B cell (primary cell): ENCODE measurements at regions not wholly inside any gene's neighbourhood (a gene's known extent, or its start where the extent isn't known, plus 50 kb on each side); places are given as distances from the start of the nearest gene placed in this dataset.

Source experiments
- ATAC-seq: fragments of 200-7000 bp; cut with Tn5 transposase; one replicate; pipeline ENCODE4 v1.10.0; 2021; ENCODE audit warnings: low read depth, mild to moderate bottlenecking, moderate number of reproducible peaks, moderate library complexity
- CTCF ChIA-PET: fragments of 350-600 bp; sonication (Branson Sonifier 250); formaldehyde crosslinking; loops from one replicate; lab custom pipeline; 2021; ENCODE audit warnings: antibody characterized with exemption, inconsistent platforms; lab: Charles Lee
- POLR2A ChIA-PET: fragments of 350-600 bp; sonication (Branson Sonifier 250); formaldehyde crosslinking; loops from one replicate; lab custom pipeline; 2021; ENCODE audit warnings: antibody characterized with exemption; lab: Charles Lee
- DNase-seq: peaks from one replicate; pipeline ENCODE4 v3.0.0; 2013
- H2AFZ ChIP-seq: 2 replicates; pipeline ENCODE4 v1.6.1; 2012; ENCODE audit warnings: mild to moderate bottlenecking, low read depth, low read length; ENCODE audit not compliant: insufficient read depth, poor library complexity, severe bottlenecking
- H3K27ac ChIP-seq, 2 donors: 1 replicate in 1 of 2; 2 replicates in 1 of 2; pipeline ENCODE4 v1.5.1; 2012 to 2013; ENCODE audit warnings: low read length in 2 of 2, mild to moderate bottlenecking in 2 of 2, moderate library complexity in 1 of 2
- H3K27me3 ChIP-seq, 4 experiments: fragments of 200-600 bp in 1 of 4; sonication (generic) in 1 of 4; replicated peaks in 1 of 4; 1 replicate in 2 of 4; 2 replicates in 2 of 4; pipeline versions ENCODE4 v1.6.1 to v1.7.0; 2013 to 2016; ENCODE audit warnings: low read length in 3 of 4, mild to moderate bottlenecking in 2 of 4, mixed read lengths in 1 of 4, moderate library complexity in 1 of 4; ENCODE audit not compliant: insufficient read depth in 4 of 4, control insufficient read depth in 3 of 4; ENCODE audit errors: control extremely low read depth in 1 of 4
- H3K36me3 ChIP-seq, 2 experiments: replicated peaks in 1 of 2; 1 replicate in 1 of 2; 2 replicates in 1 of 2; pipeline versions ENCODE4 v1.6.1 to v1.7.1; 2013; ENCODE audit warnings: low read length in 1 of 2; ENCODE audit not compliant: insufficient read depth in 2 of 2, control insufficient read depth in 1 of 2; ENCODE audit errors: control extremely low read depth in 1 of 2, extremely low read depth in 1 of 2
- H3K4me1 ChIP-seq, 2 donors: fragments of 200-600 bp in 1 of 2; sonication (generic) in 1 of 2; 1 replicate in 1 of 2; 2 replicates in 1 of 2; pipeline versions ENCODE4 v1.5.1 to v1.6.1; 2013 to 2017; ENCODE audit warnings: low read length in 2 of 2; ENCODE audit not compliant: control insufficient read depth in 2 of 2, insufficient read depth in 2 of 2
- H3K4me2 ChIP-seq: replicated peaks from 2 replicates; pipeline ENCODE3; 2012; ENCODE audit warnings: mild to moderate bottlenecking, low read depth, low read length; ENCODE audit not compliant: poor library complexity, severe bottlenecking
- H3K4me3 ChIP-seq, 5 experiments: fragments of 200-600 bp in 1 of 5; sonication (generic) in 1 of 5; 1 replicate in 3 of 5; 2 replicates in 2 of 5; pipeline versions ENCODE4 v1.5.1 to v1.7.0; 2011 to 2016; ENCODE audit warnings: low read length in 4 of 5, mild to moderate bottlenecking in 4 of 5, low read depth in 2 of 5, control low read depth in 1 of 5, moderate library complexity in 1 of 5; ENCODE audit not compliant: insufficient read depth in 1 of 5; ENCODE audit errors: control extremely low read depth in 1 of 5, extremely low read depth in 1 of 5
- H3K79me2 ChIP-seq: fragments of 200-600 bp; sonication (generic); one replicate; pipeline ENCODE4 v1.6.0; 2016; ENCODE audit warnings: low read length; ENCODE audit not compliant: control insufficient read depth, insufficient read depth
- H3K9ac ChIP-seq: fragments of 200-600 bp; sonication (generic); 2 replicates; pipeline ENCODE4 v1.6.1; 2017; ENCODE audit warnings: mild to moderate bottlenecking, low read length, moderate library complexity
- H3K9me3 ChIP-seq, 3 donors: one replicate each; pipeline versions ENCODE4 v1.6.1 to v1.7.1; 2013; ENCODE audit warnings: low read length in 2 of 3; ENCODE audit not compliant: control insufficient read depth in 2 of 3, insufficient read depth in 1 of 3; ENCODE audit errors: control extremely low read depth in 1 of 3
- H4K20me1 ChIP-seq: 2 replicates; pipeline ENCODE4 v1.6.0; 2012; ENCODE audit warnings: mild to moderate bottlenecking, low read length; ENCODE audit not compliant: insufficient read depth, control insufficient read depth, poor library complexity, severe bottlenecking
- H3K27ac Mint-ChIP-seq: one replicate; pipeline ENCODE4 v1.8.0; 2021; ENCODE audit warnings: mixed read lengths
- H3K27me3 Mint-ChIP-seq: one replicate; pipeline ENCODE4 v1.8.0; 2021; ENCODE audit warnings: mixed read lengths
- H3K4me1 Mint-ChIP-seq: one replicate; pipeline ENCODE4 v1.8.0; 2021; ENCODE audit warnings: mixed read lengths
- H3K4me3 Mint-ChIP-seq: one replicate; pipeline ENCODE4 v1.8.0; 2021; ENCODE audit warnings: mixed read lengths
- H3K9me3 Mint-ChIP-seq: one replicate; pipeline ENCODE4 v1.8.0; 2022; ENCODE audit warnings: mixed read lengths; ENCODE audit not compliant: insufficient read depth
- EZH2 ChIP-seq: IDR thresholded peaks from 2 replicates; pipeline ENCODE4 v1.6.1; 2012; ENCODE audit warnings: borderline replicate concordance, low read depth, mild to moderate bottlenecking, moderate library complexity, low read length; ENCODE audit not compliant: insufficient read depth, poor library complexity, severe bottlenecking
- WGBS: methylation state at CpG from one replicate; pipeline ENCODE4 v1.1.5; 2013; ENCODE audit warnings: missing lambda C conversion rate; ENCODE audit not compliant: insufficient coverage; 5-methylcytosine and 5-hydroxymethylcytosine counted together
- intact Hi-C: fragments of 100-400 bp; cut with micrococcal nuclease; formaldehyde crosslinking; loops from one replicate; pipeline ENCODE4 v1.10.0; 2022
- TF ChIP-seq, protein P1 (sequence below): fragments of 200-600 bp; IDR thresholded peaks from one replicate; pipeline ENCODE4 v1.8.0; 2022; ENCODE audit warnings: antibody characterized with exemption, mild to moderate bottlenecking

DNA sequence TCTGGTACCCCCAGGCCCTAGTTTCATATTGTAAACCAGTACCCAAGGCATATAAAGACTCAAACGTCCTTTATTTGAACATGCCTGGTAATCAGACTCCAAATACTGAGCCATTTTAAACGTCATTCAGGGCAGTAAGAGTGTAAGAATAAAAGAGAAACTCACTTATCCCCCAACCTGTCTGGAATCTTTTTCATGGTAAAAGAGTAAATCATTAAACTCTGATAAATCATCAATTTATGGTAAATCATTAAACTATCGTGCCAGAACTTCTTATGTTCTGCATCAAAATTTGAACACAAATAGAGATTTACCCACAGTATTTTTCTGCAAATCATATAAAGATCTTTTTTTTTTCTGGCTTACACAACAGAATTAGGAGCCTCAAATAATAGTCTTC is 734.3 kb upstream of the POT1 start:
- no peak overlapping the region for H3K4me2 ChIP-seq
- no peaks in the 10 kb centered on the region for H3K27me3 Mint-ChIP-seq
- no peak overlapping the region for H3K27ac ChIP-seq
- no peaks in the 10 kb centered on the region for H3K4me1 ChIP-seq
- H2AFZ ChIP-seq: no peak overlapping the region
- no peak overlapping the region for H3K4me3 ChIP-seq
- peaks cover 5% of the 10 kb centered on the region for H3K9me3 Mint-ChIP-seq
- no peak overlapping the region for H3K9ac ChIP-seq
- no peak for DNase-seq
- H3K36me3 ChIP-seq: no peaks in the 10 kb centered on the region
- H4K20me1 ChIP-seq: no peaks in the 10 kb centered on the region
- POLR2A ChIA-PET: no interaction called here
- H3K9me3 ChIP-seq: no peaks in the 10 kb centered on the region
- no peak for TF ChIP-seq EZH2
- TF ChIP-seq, protein P1, sequence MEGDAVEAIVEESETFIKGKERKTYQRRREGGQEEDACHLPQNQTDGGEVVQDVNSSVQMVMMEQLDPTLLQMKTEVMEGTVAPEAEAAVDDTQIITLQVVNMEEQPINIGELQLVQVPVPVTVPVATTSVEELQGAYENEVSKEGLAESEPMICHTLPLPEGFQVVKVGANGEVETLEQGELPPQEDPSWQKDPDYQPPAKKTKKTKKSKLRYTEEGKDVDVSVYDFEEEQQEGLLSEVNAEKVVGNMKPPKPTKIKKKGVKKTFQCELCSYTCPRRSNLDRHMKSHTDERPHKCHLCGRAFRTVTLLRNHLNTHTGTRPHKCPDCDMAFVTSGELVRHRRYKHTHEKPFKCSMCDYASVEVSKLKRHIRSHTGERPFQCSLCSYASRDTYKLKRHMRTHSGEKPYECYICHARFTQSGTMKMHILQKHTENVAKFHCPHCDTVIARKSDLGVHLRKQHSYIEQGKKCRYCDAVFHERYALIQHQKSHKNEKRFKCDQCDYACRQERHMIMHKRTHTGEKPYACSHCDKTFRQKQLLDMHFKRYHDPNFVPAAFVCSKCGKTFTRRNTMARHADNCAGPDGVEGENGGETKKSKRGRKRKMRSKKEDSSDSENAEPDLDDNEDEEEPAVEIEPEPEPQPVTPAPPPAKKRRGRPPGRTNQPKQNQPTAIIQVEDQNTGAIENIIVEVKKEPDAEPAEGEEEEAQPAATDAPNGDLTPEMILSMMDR: no peak
- H3K79me2 ChIP-seq: no peaks in the 10 kb centered on the region
- WGBS: no CpG with 5 or more reads among the region's 3 CpGs
- no peak overlapping the region for H3K27ac Mint-ChIP-seq
- no peaks in the 10 kb centered on the region for H3K4me1 Mint-ChIP-seq
- intact Hi-C loops: no loop called here
- H3K4me3 Mint-ChIP-seq: no peak overlapping the region
- CTCF ChIA-PET: no interaction called here
- no peaks in the 10 kb centered on the region for H3K27me3 ChIP-seq
- ATAC-seq: no peak

DNA sequence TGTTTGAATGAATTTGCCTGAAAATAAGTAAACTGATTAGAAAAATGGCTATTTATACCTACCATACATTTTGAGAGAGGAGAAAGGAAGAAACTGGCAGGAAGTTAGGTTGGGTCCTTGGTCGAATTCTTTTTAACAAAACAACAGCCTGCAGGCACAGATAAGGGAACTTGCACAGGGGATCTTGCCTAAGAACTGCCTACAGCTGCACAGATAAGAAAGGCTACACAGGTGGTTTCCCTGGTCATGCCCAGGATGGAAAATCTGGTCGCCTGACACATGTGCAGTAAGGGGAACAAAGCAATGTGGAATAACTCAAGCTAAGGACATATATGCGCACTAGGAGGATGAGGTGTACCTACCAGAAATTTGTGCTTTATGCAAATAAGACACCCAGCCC is 732.1 kb upstream of the POT1 start:
- Histone ChIP-seq H3K9me3 (no peaks in the 10 kb centered on the region), H3K4me3 (no peak overlapping the region), H3K27me3 (no peaks in the 10 kb centered on the region), H3K4me1 (no peaks in the 10 kb centered on the region), H3K36me3 (no peaks in the 10 kb centered on the region), H3K27ac (no peak overlapping the region), H3K79me2 (no peaks in the 10 kb centered on the region), H2AFZ (no peak overlapping the region), H4K20me1 (no peaks in the 10 kb centered on the region), H3K4me2 (no peak overlapping the region), H3K9ac (no peak overlapping the region)
- DNase-seq (no peak), ATAC-seq (no peak)
- intact Hi-C loops: no loop called here
- Mint-ChIP-seq H3K4me1 (no peaks in the 10 kb centered on the region), H3K4me3 (no peak overlapping the region), H3K27ac (no peak overlapping the region), H3K27me3 (no peaks in the 10 kb centered on the region), H3K9me3 (peaks cover 5% of the 10 kb centered on the region)
- 0% methylated on average over 1 of the region's 3 CpGs for WGBS
- TF ChIP-seq, protein P1: no peak
- TF ChIP-seq EZH2: no peak
- POLR2A ChIA-PET: no interaction called here
- CTCF ChIA-PET: no interaction called here
